HS-27A (cell line): ENCODE measurements at regions not wholly inside any gene's neighbourhood (a gene's known extent, or its start where the extent isn't known, plus 50 kb on each side); places are given as distances from the start of the nearest gene placed in this dataset.
A peak's percentile ranks its signal among the peaks of the same experiment; 100 is the strongest.

Source experiments
- DNase-seq: peaks from one replicate; pipeline ENCODE4 v3.0.0-alpha.2; 2012; ENCODE audit warnings: low read depth, missing footprints

DNA sequence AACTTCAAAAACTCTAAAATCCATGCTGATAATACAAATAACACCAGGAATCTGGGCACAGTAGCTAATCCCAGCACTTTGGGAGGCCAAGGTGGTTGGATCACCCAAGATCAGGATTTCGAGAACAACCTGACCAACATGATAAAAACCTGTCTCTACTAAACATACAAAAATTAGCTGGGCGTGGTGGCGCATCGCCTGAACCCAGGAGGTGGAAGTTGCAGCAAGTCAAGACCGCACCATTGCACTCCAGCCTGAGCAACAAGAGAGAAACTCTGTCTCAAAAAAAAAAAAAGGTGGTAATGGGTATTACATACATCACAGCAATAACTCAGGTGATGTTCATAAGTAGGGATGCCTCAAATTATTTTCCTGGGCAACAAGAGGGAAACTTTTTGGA is 315.0 kb upstream of the MEOX2 start:
- DNase-seq, result no peak

GRCh38 chr7:15998617-15999016 is 312.1 kb upstream of the MEOX2 start:
- no peak for DNase-seq

DNA sequence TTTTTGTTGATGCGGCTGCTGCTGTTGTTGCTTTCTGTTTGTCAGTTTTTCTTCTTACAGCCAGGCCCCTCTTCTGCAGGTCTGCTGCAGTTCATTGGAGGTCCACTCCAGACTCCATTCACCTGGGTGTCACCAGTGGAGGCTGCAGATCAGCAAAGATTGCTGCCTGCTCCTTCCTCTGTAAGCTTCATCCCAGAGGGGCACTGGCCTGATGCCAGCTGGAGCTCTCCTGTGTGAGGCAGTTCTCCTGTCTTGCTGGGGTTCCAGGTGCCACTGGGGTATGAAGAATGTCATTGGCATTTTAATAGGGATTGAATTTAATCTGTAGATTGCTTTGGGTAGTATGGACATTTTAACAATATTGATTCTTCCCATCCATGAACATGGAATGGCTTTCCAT is 308.5 kb upstream of the MEOX2 start:
- no peak for DNase-seq

DNA sequence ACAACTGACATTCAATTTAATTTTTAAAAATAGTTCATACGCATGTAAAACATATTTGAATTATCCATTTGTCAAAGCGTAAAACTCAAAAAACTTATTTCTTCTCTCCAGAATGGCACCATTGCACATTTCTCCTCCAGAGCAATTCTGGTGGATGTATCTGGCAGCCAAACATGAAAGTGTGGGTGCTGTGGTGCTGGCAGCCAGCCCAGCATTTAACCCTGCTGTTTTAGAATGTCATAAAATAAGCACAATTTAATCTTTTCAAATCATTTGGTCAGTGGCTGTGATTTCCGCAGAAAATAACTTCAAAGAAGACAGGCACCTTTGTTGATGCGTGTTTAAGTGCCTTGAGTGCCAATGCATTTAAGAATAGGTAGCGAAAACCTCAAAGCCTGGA is 302.7 kb upstream of the MEOX2 start:
- DNase-seq, result no peak

GRCh38 chr7:15985587-15986384 is 299.3 kb upstream of the MEOX2 start:
- DNase-seq, result no peak

- DNase-seq, result no peak
These were observed 291.2 kb upstream of the MEOX2 start for GRCh38 chr7:15977663-15978062.

DNA sequence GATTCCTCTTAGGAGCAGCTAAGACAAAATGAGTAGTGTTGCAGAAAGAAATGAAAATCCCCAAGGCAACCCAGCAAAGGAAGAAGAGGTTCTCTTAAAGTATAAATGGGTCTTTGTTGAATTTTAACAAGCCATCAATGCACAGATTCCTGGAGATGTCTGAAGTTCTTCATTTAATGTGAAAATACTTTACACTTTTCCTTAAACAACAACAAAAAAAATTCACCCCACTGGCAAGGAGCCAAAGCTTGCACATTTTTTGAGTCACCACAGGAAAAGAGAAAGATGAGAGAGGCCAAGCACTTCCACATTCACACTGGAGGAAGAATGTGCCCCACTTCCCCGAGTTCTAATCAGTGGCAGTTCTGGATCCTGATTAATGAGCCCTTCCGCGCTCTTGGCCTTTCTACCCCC is 286.4 kb upstream of the MEOX2 start:
- DNase-seq, result peak; percentile 57

DNA sequence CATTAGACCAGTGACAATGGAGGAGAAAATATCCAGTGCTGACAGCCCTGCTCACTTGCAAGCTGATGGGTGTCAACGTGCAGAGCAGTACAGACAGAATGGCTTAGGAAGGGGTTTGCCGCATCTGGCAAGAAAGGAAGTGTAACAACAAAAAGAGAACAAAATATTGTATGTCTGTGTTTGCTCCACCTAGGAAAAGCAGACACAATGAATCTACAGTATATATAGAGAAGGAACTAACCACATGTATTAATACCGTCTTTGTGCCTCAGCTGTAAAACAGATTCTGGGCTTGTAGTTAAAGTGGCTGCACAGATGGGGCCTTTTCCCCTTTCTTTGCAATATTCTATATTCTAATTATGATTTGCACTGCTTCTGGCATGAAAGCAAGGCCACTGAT is 281.1 kb upstream of the MEOX2 start:
- DNase-seq, result no peak

DNA sequence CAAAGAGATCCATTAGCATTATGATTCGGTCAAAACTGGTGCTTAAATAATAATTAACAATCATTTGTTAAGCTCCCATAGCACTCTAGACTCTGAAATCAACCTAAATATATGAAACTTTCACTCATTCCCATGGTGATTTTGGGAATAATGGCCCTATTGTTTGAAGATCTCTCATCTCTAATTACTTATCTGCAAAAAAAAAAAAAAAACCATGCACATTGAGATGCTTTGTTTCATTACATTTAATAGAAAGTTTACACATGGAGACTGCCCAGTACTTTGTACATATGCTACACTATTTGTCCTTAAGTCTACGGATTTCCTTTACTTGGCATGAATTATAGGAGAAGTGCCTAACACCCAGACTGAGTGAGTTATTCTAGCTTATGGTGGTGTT is 280.6 kb upstream of the MEOX2 start:
- no peak for DNase-seq

- DNase-seq, result no peak
These were observed 276.7 kb upstream of the MEOX2 start for GRCh38 chr7:15963206-15963605.

DNA sequence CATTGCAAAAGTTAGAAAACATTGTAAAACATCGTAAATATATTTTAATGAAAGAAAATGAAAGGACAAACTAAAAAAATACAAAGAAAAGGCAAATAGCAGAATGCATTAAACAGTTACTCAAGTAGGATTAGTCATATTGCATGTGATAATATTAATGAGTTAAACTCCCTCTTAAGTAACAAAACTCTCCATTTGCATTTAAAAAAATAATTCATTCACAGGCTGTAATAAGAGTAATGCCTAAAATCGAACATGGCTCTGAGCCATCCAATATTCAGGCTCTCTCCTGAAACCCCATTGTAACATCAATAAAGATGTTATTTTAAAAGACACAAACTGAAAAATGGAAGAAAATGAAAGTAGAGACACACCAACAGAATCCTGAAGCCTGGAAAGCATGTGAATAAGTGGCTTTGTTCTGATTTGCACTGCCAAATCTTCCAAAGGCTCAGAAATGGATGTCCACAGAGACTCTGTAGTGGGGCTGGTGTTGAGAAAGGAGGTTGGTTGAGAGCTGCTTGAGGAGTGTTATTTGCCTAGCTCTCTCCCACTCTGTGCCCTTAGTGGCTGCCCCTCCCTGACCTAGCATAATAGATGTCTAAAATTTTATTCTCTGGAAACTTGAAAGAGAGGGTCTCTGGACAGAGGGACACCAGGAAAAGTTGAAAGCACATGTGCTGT is 268.3 kb upstream of the MEOX2 start:
- DNase-seq, result no peak

DNA sequence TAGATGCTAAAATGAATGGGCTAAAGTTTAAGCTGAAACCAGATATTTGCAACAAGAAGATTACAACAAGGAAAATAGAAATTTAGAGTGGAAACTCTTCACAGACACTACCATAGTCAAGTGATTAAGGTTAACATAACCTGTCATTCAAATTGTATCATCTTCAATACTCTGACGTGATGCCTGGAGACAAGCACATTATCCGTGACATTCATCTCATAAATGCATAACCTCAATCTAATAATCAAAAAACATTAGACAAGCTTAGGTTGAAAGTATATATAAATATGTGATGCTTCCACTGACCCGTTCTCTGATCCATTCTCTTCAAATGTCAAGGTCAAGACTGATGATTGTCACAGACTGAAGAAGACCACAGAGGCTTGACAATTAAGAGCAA is 263.8 kb upstream of the MEOX2 start:
- no peak for DNase-seq

DNA sequence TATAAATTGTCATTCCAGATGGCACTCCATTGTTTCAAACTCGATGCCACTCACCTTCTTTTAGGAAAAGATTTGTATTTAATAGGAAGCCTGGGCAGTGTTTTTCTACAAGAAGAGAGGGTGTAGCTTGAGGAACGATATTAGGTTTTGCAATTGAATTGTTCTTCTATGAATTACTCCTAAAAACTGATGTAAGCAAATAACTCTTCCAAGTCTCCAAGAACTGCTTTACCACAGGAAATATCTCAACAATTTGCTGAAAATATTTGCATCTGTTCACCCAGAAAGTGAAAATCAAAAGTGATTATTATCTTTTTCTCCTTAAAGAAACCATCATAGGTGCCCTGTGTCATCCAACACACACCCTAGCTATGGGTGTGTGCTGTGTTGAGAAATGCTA is 261.3 kb upstream of the MEOX2 start:
- no peak for DNase-seq

DNA sequence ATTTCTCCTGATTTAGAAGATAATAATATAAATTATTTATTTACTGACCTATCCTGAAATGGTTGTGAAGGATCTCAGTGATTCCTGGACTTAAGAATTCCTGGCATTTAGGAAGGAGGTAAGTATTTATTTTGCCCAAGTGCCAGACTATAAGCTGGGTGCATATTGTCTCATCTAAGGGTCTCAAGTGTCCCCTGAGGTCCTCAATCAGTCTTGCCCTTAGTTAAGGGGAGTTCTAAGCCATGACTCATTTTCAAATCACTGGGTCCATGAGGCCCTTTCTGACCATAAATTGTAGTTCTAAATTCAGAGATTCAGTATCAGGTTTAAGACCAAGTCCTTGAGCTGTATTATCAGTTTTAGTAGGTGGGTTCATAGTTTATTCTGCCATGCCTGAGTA is 251.6 kb upstream of the MEOX2 start:
- no peak for DNase-seq

- no peak for DNase-seq
These were observed 251.1 kb upstream of the MEOX2 start for GRCh38 chr7:15937571-15937970.

- no peak for DNase-seq
These were observed 250.5 kb upstream of the MEOX2 start for GRCh38 chr7:15936991-15937390.

DNA sequence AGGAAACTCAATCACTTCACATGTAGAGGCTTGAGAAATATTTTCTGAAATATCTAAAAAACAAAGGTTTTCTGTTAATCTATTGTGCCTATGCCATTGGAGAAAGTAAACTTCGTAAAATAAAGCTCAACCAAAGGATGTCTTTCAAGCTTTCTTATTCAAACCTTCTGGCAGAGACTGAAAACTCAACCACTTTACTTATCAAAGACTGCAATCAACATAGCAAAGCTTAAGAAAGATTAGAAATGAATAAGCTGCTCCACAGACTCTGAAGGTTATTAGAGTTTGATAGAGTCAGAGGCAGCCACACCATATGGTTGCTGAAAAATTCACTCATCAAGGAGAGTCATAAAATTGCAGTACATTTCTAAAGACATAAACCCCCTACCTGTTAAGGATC is 245.8 kb upstream of the MEOX2 start:
- DNase-seq, result no peak

DNA sequence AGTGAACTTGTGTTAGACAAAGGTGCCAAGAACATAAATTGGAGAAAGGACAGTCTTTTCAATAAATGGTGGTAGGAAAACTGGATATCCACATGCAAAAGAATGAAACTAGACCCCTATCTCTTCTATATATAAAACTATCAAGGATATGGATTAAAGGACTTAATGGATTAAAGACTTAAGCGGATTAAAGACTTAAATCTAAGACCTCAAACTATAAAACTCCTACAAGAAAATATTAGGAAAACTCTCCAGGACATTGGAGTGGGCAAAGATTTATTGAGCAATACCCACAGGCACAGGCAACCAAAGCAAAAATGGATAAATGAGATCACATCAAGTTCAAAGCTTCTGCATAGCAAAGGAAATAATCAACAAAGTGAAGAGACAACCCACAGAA is 242.9 kb upstream of the MEOX2 start:
- no peak for DNase-seq

DNA sequence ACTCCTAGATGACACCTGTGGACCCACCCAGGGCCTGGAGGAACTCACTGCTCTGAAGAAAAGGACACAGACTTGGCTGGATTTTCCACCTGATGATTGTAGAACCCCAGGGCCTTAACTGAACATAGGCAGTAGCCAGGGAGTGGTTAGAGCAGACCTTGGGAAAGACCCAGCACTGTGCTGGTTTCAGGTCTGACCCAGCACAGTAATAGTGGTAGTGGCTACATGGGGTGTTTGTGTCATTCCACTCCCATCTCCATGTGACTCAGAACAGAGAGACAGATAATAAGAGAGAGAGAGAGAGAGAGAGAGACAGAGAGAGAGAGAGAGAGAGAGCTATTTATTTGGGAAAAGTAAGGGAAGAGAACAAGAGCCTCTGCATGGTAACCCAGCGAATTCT is 239.1 kb upstream of the MEOX2 start:
- no peak for DNase-seq

DNA sequence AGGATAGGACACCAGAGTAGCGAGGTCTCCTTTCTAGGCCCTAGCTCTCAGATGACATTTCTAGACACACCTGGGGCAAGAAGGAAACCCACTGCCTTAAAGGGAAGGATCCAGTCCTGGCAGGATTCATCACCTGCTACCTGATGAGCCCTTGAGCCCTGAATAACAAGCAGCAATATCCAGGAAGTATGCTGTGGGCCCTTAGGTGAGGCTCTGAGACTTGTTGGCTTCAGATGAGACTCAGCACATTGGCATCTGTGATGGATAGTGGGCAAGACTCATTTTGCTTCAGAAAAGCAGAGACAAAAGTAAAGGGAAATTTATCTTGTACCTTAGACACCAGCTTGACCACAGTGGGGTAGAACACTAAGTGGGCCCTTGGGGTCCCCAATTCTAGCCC is 238.4 kb upstream of the MEOX2 start:
- DNase-seq, result no peak

GRCh38 chr7:15922002-15922401 is 235.5 kb upstream of the MEOX2 start:
- DNase-seq, result no peak

DNA sequence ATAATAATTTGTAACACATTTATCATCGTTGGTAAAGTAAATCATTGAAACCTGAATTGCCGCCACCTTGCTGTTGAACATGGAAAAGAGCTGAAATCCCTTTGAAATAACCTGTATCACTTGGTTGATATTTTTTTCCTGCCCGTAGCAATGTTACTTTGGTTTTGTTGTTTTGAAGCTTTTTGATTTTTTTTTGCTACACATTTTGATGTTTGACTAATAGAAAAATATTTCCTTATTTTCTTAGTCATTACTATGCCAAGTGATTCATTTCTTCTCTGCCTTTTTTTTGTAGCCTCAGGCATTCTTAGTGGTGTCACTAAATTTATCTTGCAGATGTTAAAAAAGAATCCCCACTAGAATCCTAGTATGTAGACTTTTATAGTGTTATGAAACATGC is 235.1 kb upstream of the MEOX2 start:
- peak; percentile 8 for DNase-seq

GRCh38 chr7:15920953-15921352 is 234.5 kb upstream of the MEOX2 start:
- peak; percentile 26 for DNase-seq
